Keratinocyte (primary cell): ENCODE measurements at regions not wholly inside any gene's neighbourhood (a gene's known extent, or its start where the extent isn't known, plus 50 kb on each side); places are given as distances from the start of the nearest gene placed in this dataset.

Source experiments
- CTCF ChIP-seq, 3 experiments: IDR thresholded peaks in 1 of 3; conservative IDR thresholded peaks in 1 of 3; optimal IDR thresholded peaks in 1 of 3; 2 replicates in 2 of 3; 3 replicates in 1 of 3; pipeline versions ENCODE3 to v1.5.1; 2011; ENCODE audit warnings: low read length in 3 of 3, mild to moderate bottlenecking in 3 of 3, moderate library complexity in 2 of 3, control low read depth in 1 of 3, inconsistent platforms in 1 of 3; ENCODE audit not compliant: insufficient read depth in 2 of 3; ENCODE audit errors: extremely low read depth in 1 of 3
- EZH2 ChIP-seq: IDR thresholded peaks from one replicate; pipeline ENCODE4 v1.6.1; 2012; ENCODE audit warnings: inconsistent platforms, mild to moderate bottlenecking, low read length, moderate library complexity

DNA sequence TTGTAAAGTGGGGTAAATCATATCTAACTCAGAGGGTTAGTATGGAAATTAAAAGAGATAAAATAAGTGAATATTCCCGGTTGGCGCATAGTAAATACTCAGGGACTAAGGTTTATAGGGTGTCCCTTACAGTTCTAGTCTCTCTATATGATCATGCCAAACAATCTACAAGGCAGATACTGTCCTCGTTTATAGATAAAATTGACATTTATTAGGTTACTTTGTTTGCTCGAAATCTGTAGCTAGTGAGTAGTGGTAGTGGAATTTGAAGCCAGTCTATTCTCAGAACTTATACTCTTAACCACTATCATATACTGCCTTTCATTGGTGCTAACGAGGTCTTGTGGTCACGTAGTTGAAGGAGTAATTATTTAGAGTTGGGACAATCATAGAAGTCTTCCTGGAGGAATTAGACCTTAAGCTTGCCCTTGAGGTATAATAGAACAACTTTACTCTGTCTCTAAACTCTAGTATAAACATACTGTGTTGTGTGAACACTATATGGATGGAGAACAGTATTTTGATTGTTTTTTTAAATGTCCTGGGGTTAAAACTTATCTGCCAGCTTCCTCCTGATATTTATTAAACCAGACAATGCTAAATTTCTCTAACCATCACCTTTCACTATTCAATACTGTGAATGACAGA, 324.0 kb downstream of the STIM2 start:
- no peak for TF ChIP-seq CTCF (optimal IDR thresholded peaks at IDR 0.05 in 1 of 3, IDR thresholded peaks at IDR 0.05 in 1 of 3, conservative IDR thresholded peaks at IDR 0.05 in 1 of 3; ENCODE audit: extremely low read depth in 1 of 3, insufficient read depth in 2 of 3, low read length in 3 of 3)
- TF ChIP-seq EZH2, result no peak
